ENCODE measurements at regions not wholly inside any gene's neighbourhood (a gene's known extent, or its start where the extent isn't known, plus 50 kb on each side); places are given as distances from the start of the nearest gene placed in this dataset.

GRCh38 chr2:8324164-8324856 is 357.5 kb upstream of the ID2 start:
- peaks cover 0 to 2% of the 10 kb centered on the region in 2 experiments; a peak in 1 of 5 replicates for H3K27me3 ChIP-seq (ENCODE audit: control insufficient read depth in 2 of 2, insufficient read depth in 2 of 2, low read length in 2 of 2)
- CTCF ChIA-PET (ENCODE audit: low intra/inter-chr PET ratio), result no interaction called here
- H3K9me3 ChIP-seq (replicated peaks; ENCODE audit: control insufficient read depth, insufficient read depth, low read depth, low read length), result no peaks in the 10 kb centered on the region
- peaks cover 5 to 14% of the 10 kb centered on the region in 2 experiments; a peak in 4 of 5 replicates for H3K4me1 ChIP-seq (replicated peaks in 1 of 2; ENCODE audit: control insufficient read depth in 2 of 2, insufficient read depth in 2 of 2, low read length in 2 of 2)
- H3K4me3 ChIP-seq, result no peak overlapping the region
- DNase-seq (ENCODE audit: extremely low read depth in 1 of 4, low spot score in 3 of 4) (peak; percentile 43 to 65 (median 48)), ATAC-seq (peak; percentile 63), FAIRE-seq (peak; percentile 78)
- H4K20me1 ChIP-seq (replicated peaks; ENCODE audit: control insufficient read depth, insufficient read depth, low read length), result no peaks in the 10 kb centered on the region
- H3K27ac ChIP-seq (ENCODE audit: extremely low read depth, low read depth, low read length), result no peak overlapping the region
- H3K79me2 ChIP-seq (ENCODE audit: control insufficient read depth, insufficient read depth, low read length), result no peaks in the 10 kb centered on the region
- H3K36me3 ChIP-seq (ENCODE audit: control insufficient read depth, insufficient read depth, low read length), result no peaks in the 10 kb centered on the region
- no peak overlapping the region for H3K9ac ChIP-seq (ENCODE audit: insufficient read depth in 1 of 2, low read depth in 2 of 2, low read length in 2 of 2)
- no peak overlapping the region for H2AFZ ChIP-seq (ENCODE audit: low read depth, low read length)
- intact Hi-C loops (cut with micrococcal nuclease) (no loop called here), in situ Hi-C loops (cut with MboI) (no loop called here)
- 5% methylated on average over 11 of the region's 11 CpGs for WGBS (ENCODE audit: insufficient coverage, low coverage, missing lambda C conversion rate)
- H3K4me2 ChIP-seq (ENCODE audit: insufficient read depth, low read length), result peak overlapping the region; percentile 19; the same call in 1 of the 2 replicates
- no TSS peak for BruUV-seq (replicated peaks)
- H3K9me1 ChIP-seq (ENCODE audit: control insufficient read depth, insufficient read depth, low read length), result no peaks in the 10 kb centered on the region
- POLR2A ChIA-PET, result interaction anchor here (0.6 to 2.3 kb wide), 3 partner anchors 11 to 357 kb away, joined by 3 to 6 read pairs (median 3); no protein-coding TSS in a partner anchor
- TF ChIP-seq SMAD4 (CRISPR knock-in tag; conservative IDR thresholded peaks at IDR 0.05) (peak; percentile 52; the same call in 1 of the 2 replicates), HES1 (IDR thresholded peaks at IDR 0.05; ENCODE audit: low read depth) (0 out of 2 replicates have a peak, but pooled peaks have one; percentile 16), SOX6 (IDR thresholded peaks at IDR 0.05) (no peak), POLR3A (IDR thresholded peaks at IDR 0.05; ENCODE audit: borderline replicate concordance, extremely low read depth, insufficient read depth, insufficient read length) (no peak), HNRNPL (IDR thresholded peaks at IDR 0.05; ENCODE audit: low read depth, low read length) (no peak), MEIS2 (IDR thresholded peaks at IDR 0.05; ENCODE audit: partially characterized antibody) (peak; percentile 53), FOXA3 (CRISPR knock-in tag; conservative IDR thresholded peaks at IDR 0.05 in 1 of 2, IDR thresholded peaks at IDR 0.05 in 1 of 2) (0 out of 4 replicates have a peak, but pooled peaks of 1 of the 2 experiments have one; percentile 32), ZBTB49 (CRISPR knock-in tag; IDR thresholded peaks at IDR 0.05; ENCODE audit: borderline replicate concordance) (no peak), ZNF445 (CRISPR knock-in tag; IDR thresholded peaks at IDR 0.05; ENCODE audit: low read depth) (no peak), FOS (IDR thresholded peaks at IDR 0.05; ENCODE audit: extremely low read depth, insufficient read length) (no peak), TCF7 (IDR thresholded peaks at IDR 0.05; ENCODE audit: borderline replicate concordance) (0 out of 2 replicates have a peak, but pooled peaks have one; percentile 71), PHF20 (IDR thresholded peaks at IDR 0.05; ENCODE audit: partially characterized antibody) (no peak), TFAP4 (CRISPR knock-in tag; IDR thresholded peaks at IDR 0.05; ENCODE audit: borderline replicate concordance) (peak; percentile 79), WHSC1 (IDR thresholded peaks at IDR 0.05; ENCODE audit: low read length) (no peak), L3MBTL2 (IDR thresholded peaks at IDR 0.05) (peak; percentile 87), ATF7 (IDR thresholded peaks at IDR 0.05) (no peak), CBFA2T3 (IDR thresholded peaks at IDR 0.05) (peak; percentile 69), CBFA2T2 (conservative IDR thresholded peaks at IDR 0.05) (peak; percentile 53), ZNF584 (CRISPR knock-in tag; IDR thresholded peaks at IDR 0.05; ENCODE audit: low read depth) (no peak), TCF3 (CRISPR knock-in tag; IDR thresholded peaks at IDR 0.05) (peak; percentile 49; the same call in 1 of the 2 replicates)

All from K562 (cell line).